LHCN-M2 (cell line): ENCODE measurements at regions not wholly inside any gene's neighbourhood (a gene's known extent, or its start where the extent isn't known, plus 50 kb on each side); places are given as distances from the start of the nearest gene placed in this dataset.

Source experiments
- DNase-seq: peaks from one replicate; pipeline ENCODE4 v3.0.0-alpha.2; 2012; ENCODE audit warnings: low read depth

GRCh38 chr2:11016735-11017388 is 105.1 kb downstream of the KCNF1 start:
- no peak for DNase-seq

- no peak for DNase-seq
Observed at GRCh38 chr2:11017921-11018320, 106.2 kb downstream of the KCNF1 start.

DNA sequence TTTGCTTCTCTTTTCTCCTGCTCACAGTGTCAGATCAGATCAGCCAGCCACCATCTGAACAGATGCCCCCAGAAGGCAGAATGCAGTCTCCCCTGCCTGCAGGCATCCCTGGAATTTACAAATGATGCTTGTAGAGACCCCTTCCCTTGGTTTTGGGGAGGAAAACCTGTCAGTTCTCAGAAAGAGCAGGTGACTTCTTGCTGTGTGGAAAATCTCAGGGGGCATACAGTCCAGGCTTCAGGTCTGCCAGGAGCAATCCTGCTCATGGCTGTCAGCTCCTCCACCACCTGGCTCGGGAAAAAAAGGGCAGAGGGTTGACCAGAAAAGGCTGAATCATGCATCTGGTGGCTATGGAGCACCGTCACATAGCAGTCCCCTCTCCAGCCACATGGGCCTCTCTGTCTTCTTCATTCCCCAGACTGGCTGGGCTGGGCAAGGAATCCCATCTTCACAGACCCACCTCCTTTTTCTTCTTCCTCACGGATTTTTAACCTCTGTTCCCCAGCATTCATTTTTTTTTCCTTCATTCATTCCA is 107.0 kb downstream of the KCNF1 start:
- DNase-seq: no peak

DNA sequence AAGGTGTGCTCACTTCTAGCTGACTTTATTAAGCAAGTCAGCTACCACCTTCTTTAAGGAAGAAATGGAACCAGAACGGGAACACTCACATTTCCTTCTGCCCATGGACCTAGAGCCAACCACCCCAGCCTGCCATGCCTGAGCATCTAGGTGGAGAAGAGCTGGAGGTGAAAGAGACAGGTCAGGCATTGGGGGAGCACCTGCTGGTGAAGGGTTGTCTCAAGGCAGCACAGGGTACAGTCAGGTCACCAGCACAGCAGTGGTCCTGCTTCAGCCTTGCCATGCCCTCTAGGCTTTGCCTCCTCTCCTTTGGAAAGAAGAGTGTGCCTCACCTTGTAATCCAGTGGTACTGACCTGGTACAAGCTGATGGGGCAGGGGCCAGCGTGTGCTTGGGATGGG is 107.9 kb downstream of the KCNF1 start:
- DNase-seq: no peak

GRCh38 chr2:11022064-11022463 is 110.3 kb downstream of the KCNF1 start:
- no peak for DNase-seq

DNA sequence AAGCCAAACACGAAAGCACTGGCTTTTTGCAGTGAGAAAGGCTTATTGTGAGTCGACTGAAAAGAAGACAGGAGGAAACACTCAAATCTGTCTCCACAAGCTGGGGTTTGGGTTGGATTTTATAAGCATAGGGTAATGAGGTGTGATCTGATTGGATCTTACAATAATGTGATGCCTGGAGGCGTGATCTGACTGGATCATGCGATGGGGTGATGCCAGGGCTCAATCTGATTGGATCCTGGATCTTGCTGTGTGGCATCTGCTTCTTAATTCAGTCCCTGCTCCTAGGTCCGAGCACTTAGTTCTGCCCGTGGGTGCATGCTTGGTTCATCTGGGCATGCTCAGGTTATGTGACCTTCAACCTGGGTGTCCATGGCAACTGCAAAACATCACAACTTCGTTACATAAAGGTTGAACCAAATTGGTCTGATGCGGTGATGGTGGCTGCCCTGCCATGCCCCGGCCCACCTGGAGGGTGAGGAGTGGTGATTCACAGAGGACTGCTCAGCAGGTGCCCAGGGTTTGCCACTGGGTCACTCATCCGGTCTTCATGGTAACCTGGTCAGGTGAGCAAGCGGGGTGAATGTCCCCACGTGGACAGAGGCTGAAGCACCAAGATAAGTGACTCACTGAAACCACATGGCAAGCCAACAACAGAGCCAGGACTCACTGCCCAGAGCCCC is 111.0 kb downstream of the KCNF1 start:
- DNase-seq: no peak

DNA sequence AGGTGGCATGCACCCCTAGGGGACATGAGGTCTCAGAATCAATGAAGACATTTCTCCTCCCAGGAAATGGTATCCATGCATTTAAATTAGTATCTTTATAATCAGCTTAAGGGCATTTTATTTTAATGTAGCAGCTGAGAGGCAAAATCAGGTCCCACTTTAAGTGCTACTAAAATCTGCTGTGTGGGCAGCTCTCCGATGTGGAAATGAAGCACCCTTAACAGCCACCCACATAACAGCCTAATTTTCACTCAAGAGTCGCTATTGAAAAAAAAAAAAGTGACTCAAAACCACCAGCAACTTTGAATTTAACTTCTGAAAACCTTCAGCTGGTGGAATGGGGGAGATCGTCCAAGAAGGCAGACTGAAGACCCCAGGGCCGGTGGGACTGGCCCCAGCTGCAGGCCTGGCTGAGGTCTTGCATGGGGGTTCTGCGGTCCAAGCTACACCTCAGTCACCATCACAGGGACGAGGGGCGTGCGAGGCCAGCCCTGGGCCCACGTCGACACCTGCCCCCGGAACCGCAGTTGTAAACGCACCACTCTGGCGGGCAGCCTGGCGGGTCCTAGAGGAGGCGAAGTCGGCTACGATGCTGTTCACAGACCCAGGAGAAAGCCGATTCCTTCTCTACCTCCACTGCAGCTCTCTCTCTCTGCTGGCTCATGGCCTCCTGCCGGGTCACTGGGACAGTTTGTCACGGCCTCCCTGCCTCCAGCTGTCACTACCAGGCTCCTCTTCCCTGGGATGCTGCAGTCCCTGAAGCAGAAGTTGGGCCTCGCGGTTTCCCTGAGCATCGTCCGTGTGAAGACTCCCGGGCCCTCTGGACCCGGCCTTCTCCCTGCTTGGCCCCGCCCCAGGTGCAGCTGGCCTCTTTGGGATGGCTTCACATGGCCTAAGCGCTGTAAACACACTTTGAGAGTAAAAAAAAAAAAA is 111.9 kb downstream of the KCNF1 start:
- no peak for DNase-seq

DNA sequence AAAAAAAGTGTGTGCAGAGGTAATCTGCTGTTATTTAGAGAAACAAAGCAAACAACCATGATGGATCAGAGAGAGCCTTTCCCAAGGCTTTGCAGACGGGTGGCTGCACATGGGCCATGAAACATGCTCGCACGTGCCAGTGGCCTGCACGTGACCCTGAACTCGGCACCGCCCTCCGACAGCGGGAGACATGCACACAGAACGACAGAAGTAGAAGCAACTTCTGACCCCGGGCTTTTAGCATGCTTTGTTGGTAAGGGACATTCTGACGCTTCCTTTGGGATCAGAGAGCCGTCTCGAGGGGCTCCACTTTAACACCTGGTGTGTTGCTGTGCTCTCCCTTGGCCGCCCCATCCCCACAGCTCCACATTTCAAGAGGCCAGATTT is 112.5 kb downstream of the KCNF1 start:
- DNase-seq: no peak

DNA sequence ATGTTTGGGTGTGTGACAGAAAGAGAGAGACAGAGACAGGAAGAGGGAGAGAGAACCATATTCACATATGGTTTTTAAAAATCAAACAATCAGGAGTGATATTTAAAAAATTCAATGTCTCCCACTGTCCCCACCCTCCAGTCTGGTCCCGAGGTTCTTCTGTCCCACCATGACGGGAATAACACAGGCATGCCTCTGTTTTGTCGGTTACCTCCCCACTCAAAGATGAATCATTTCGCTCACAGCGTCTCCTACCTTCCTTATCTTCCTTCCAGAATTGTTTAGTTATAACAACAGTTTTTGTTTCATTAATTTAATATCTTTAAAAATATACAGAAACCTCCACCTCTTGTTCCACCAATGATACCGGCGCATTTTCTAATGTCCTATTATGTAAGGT is 113.0 kb downstream of the KCNF1 start:
- DNase-seq: no peak

DNA sequence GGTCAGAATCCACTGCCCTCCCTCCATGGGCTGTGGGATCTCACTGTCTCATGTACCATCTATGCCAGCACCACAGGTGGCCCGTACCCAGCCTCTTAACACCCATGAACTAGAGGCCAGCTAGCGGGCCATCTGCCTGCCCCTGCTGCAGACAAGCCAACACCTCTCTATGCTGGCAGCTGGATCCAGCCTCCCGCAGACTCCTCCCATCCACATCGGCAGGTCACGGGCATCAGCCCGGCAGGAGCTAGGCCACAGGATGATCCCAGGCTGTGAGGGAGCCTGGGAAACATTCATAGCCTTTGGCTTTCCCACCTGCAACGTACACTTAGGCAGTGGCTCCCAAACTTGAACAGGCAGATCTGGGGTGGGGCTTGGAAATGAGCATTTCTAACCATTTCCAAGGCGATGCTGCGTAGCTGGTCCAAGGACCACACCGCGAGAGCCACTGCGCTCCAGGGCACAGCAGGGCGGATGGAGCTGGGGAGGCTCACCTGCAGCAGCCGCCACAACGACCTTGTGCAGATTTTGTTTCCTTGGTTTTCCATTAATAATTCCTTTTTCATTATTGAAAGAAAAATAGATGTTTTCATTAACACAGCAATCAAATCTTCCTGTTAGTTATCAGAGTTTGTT is 114.7 kb downstream of the KCNF1 start:
- DNase-seq: no peak

- DNase-seq: no peak
Observed at GRCh38 chr2:11027195-11027594, 115.5 kb downstream of the KCNF1 start.

DNA sequence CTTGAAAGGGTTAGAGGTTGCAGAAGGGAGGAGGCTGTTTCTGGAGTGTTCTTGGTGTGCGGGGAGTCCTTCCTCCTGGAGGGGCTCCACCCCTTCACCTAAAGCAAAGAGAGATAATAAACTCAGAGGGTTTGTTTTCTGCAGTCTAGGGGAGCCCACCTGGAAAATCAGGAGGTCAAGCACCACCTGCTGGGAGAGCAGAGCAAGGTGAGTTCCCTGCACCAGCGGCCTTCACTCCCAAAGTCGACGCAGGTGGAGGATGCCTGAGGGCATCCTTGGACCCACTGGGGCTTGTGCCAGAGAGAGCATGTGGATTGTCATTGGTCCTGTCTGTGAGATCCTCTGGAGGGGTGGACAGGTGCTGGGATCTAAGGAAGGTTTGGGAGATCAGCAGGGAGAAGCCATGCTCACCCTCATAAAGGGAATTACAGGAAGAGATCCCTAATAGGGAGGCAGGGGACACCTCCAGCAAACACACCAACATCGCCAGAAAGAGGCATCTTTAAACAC is 116.7 kb downstream of the KCNF1 start:
- no peak for DNase-seq

DNA sequence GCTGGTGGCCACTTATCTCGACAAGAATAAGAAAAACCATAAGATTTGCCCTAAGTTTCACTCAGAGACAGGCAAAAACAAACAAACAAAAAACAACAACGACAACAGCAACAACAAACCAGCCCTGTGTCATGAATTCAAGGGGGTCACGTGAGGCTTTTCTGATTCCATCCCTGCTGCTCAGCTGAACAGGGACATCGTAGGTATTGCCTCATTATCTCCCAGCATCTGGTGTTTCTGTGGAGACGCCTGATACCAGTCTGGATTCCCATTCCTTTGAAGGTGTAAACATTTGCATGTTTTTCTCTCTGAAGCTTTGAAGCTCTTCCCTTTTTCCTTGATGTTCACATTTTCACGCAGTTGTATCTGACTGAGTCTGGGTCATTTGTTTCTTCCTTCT is 117.4 kb downstream of the KCNF1 start:
- no peak for DNase-seq

DNA sequence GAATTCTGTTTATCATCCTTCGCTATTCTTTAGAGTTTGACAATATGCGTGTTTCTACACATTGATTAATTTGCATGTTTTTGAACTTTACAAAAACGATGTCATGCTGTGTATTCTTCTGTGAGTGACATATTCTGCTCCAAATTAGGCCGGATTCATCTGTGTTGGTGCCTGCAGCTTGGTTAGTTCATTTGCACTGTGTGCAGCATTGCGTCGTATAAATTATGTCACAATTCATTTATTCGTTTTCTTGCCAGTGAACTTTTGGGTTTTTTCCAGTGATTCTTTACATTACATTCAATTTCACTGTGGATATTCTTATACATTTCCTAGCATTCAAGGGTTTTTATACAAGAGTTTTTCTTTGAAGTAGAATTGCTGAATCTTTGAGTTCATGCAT is 118.3 kb downstream of the KCNF1 start:
- DNase-seq: no peak

- no peak for DNase-seq
Observed at GRCh38 chr2:11030909-11031308, 119.2 kb downstream of the KCNF1 start.

DNA sequence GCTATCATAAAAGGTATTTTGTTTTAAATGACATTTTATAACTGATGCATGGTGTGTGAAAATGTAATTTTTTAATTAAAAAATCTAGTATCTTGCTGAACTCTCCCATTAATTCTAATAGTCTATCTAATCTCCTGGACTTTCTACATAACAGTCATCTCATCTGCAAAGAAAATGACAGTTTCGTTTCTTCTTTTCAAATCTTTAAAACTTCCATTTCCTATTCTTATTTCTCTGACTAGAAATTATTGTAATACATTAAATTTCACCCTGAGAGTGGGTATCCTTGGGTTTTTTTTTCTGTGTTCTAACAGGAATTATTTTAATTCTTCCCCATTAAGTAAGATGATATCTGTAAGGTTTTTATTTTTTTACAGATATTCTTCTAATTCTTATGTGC is 120.1 kb downstream of the KCNF1 start:
- DNase-seq: no peak

GRCh38 chr2:11032396-11032795 is 120.7 kb downstream of the KCNF1 start:
- DNase-seq: no peak

GRCh38 chr2:11033114-11033513 is 121.4 kb downstream of the KCNF1 start:
- DNase-seq: no peak

DNA sequence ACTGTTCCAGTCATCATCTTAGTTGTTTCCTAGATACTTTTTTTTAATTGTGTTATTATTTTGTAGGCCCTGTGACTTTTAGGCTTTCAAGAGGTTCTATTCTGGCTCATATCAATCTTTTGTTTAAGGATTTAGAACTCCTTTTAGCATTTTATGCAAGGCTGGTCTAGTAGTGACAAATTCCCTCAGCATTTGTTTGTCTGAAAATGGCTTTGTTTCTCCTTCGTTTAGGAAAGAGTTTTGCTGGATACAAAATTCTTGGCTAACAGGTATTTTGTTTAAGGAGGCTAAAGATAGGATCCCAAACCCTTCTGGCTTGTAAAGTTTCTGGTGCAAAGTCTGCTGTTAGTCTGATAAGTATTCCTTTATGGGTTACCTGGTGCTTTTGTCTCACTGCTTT is 116.6 kb upstream of the SLC66A3 start:
- no peak for DNase-seq

- DNase-seq: no peak
Observed at GRCh38 chr2:11040992-11041391, 114.3 kb upstream of the SLC66A3 start.

DNA sequence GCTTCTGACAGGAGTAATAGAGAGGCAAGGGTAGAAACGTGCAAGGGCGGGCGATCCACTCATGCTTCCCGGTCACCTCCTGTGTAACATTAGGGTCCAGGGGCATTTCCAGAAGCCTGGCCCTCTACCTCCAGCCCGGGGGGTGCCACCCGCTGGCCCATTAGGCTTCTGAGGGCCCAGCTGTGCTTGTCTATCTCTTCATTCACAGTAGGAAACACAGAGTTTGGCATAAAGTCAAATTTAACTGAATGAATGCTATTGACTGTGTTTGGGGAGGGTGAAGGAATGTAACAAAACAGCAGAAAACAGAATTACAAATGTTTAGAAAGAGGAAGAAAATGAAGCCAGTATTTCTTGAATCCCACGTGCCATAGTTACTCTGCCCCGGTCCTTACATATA is 112.4 kb upstream of the SLC66A3 start:
- DNase-seq: no peak

DNA sequence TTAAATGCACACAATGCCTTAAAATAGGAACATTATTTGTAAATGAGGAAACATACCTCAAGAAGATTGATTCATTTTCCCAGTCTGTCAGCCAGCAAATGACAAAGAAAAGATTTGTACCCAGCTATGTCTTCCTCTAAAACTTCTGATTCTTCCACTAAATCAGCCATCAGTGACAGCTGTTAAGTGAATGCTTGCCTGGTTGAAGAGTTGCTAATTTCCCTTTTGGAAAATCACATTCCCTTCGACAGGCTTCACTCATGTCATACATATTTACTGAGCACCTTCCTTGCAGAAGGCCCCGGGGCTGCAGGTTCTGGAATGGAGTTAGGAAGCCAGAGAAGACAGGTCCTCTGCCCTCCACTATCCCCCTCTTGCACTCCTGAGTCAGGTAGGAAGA is 112.0 kb upstream of the SLC66A3 start:
- no peak for DNase-seq
